H1 (cell line): ENCODE measurements at regions not wholly inside any gene's neighbourhood (a gene's known extent, or its start where the extent isn't known, plus 50 kb on each side); places are given as distances from the start of the nearest gene placed in this dataset.

Experiments
- CTCF ChIA-PET: fragments of 300-600 bp; sonication (Branson Sonifier 250); formaldehyde crosslinking; loops from one replicate; lab custom pipeline; 2021; ENCODE audit not compliant: partially characterized antibody; lab: Charles Lee
- POLR2A ChIA-PET: fragments of 300-600 bp; sonication (Branson Sonifier 250); formaldehyde crosslinking; loops from one replicate; lab custom pipeline; 2021; ENCODE audit warnings: inconsistent platforms; ENCODE audit not compliant: partially characterized antibody; lab: Charles Lee
- DNase-seq, 2 experiments: peaks; one replicate each; pipeline versions ENCODE4 v3.0.0 to v3.0.0-alpha.2; 2010 to 2022; ENCODE audit warnings: low spot score in 2 of 2, low read depth in 1 of 2, mixed read lengths in 1 of 2
- FAIRE-seq: peaks from 2 replicates; lab custom pipeline; 2011; peaks lifted over from hg19 to GRCh38; lab: Jason Lieb, UNC
- H2AFZ ChIP-seq: 2 replicates; pipeline ENCODE4 v1.8.1; 2012; ENCODE audit warnings: low read length, inconsistent platforms
- H2AK5ac ChIP-seq: 2 replicates; pipeline ENCODE4 v1.6.1; 2013; ENCODE audit warnings: low read depth, low read length
- H2BK120ac ChIP-seq: replicated peaks from 2 replicates; pipeline ENCODE3; 2013; ENCODE audit warnings: low read depth, low read length, inconsistent platforms
- H2BK12ac ChIP-seq: 2 replicates; pipeline ENCODE4 v1.6.1; 2013; ENCODE audit warnings: low read depth, low read length
- H2BK15ac ChIP-seq: 2 replicates; pipeline ENCODE4 v1.6.1; 2013; ENCODE audit warnings: low read length
- H2BK20ac ChIP-seq: 2 replicates; pipeline ENCODE4 v1.6.1; 2013; ENCODE audit warnings: low read length
- H2BK5ac ChIP-seq: 2 replicates; pipeline ENCODE4 v1.6.1; 2013; ENCODE audit warnings: low read depth, low read length
- H3K14ac ChIP-seq: 2 replicates; pipeline ENCODE4 v1.6.1; 2013; ENCODE audit warnings: inconsistent platforms; ENCODE audit not compliant: insufficient read length
- H3K18ac ChIP-seq: 2 replicates; pipeline ENCODE4 v1.6.1; 2013; ENCODE audit warnings: low read length; ENCODE audit errors: extremely low read depth
- H3K23ac ChIP-seq: 2 replicates; pipeline ENCODE4 v1.6.1; 2013; ENCODE audit warnings: inconsistent platforms; ENCODE audit not compliant: insufficient read length
- H3K23me2 ChIP-seq: 2 replicates; pipeline ENCODE4 v1.6.1; 2013; ENCODE audit warnings: low read depth, low read length
- H3K27ac ChIP-seq: 2 replicates; pipeline ENCODE4 v1.6.1; 2011; ENCODE audit warnings: low read depth, low read length, inconsistent platforms
- H3K27me3 ChIP-seq, 4 experiments: replicated peaks in 1 of 4; 1 replicate in 1 of 4; 2 replicates in 3 of 4; pipeline versions ENCODE4 v1.6.1 to v1.8.1; 2011 to 2013; ENCODE audit warnings: low read length in 3 of 4, mild to moderate bottlenecking in 3 of 4, inconsistent platforms in 2 of 4, mixed read lengths in 2 of 4, moderate library complexity in 1 of 4; ENCODE audit not compliant: control insufficient read depth in 3 of 4, insufficient read depth in 3 of 4; ENCODE audit errors: extremely low read depth in 1 of 4
- H3K36me3 ChIP-seq, 4 experiments: 2 replicates each; pipeline versions ENCODE4 v1.6.1 to v1.8.1; 2011 to 2013; ENCODE audit warnings: mild to moderate bottlenecking in 4 of 4, low read length in 3 of 4, moderate library complexity in 2 of 4, control low read depth in 1 of 4, inconsistent platforms in 1 of 4; ENCODE audit not compliant: insufficient read depth in 4 of 4, control insufficient read depth in 2 of 4
- H3K4ac ChIP-seq: replicated peaks from 2 replicates; pipeline ENCODE3; 2013; ENCODE audit warnings: low read length, low read depth, mixed read lengths, inconsistent platforms; ENCODE audit not compliant: insufficient read length
- H3K4me1 ChIP-seq, 4 experiments: replicated peaks in 1 of 4; 1 replicate in 1 of 4; 2 replicates in 3 of 4; pipeline versions ENCODE4 v1.6.1 to v1.8.1; 2011 to 2013; ENCODE audit warnings: low read length in 3 of 4, inconsistent platforms in 2 of 4, mixed read lengths in 1 of 4; ENCODE audit not compliant: insufficient read depth in 4 of 4, control insufficient read depth in 3 of 4
- H3K4me2 ChIP-seq, 2 experiments: 2 replicates each; pipeline versions ENCODE4 v1.6.1 to v1.8.1; 2011 to 2013; ENCODE audit warnings: low read depth in 2 of 2, low read length in 2 of 2, control low read depth in 1 of 2, inconsistent platforms in 1 of 2, mild to moderate bottlenecking in 1 of 2; ENCODE audit not compliant: insufficient read depth in 1 of 2
- H3K4me3 ChIP-seq, 4 experiments: fragments of 200-600, 300-600 bp in 1 of 4; sonication (generic), shearing (Covaris generic), sonication (Bioruptor Twin) in 1 of 4; 2 replicates each; pipeline versions ENCODE4 v1.5.1 to v1.8.1; 2011 to 2016; ENCODE audit warnings: low read length in 4 of 4, low read depth in 3 of 4, control low read depth in 2 of 4, inconsistent platforms in 2 of 4, mild to moderate bottlenecking in 2 of 4, mixed read lengths in 1 of 4, moderate library complexity in 1 of 4; ENCODE audit not compliant: insufficient read depth in 2 of 4; ENCODE audit errors: extremely low read depth in 1 of 4
- H3K56ac ChIP-seq: replicated peaks from 2 replicates; pipeline ENCODE3; 2013; ENCODE audit warnings: low read depth, mild to moderate bottlenecking, mixed read lengths, low read length, inconsistent platforms; ENCODE audit not compliant: insufficient read length
- H3K79me1 ChIP-seq: 2 replicates; pipeline ENCODE4 v1.6.1; 2013; ENCODE audit warnings: low read depth, low read length, control low read depth
- H3K79me2 ChIP-seq, 2 experiments: 2 replicates each; pipeline versions ENCODE4 v1.6.1 to v1.8.1; 2012 to 2013; ENCODE audit warnings: low read length in 2 of 2, mild to moderate bottlenecking in 2 of 2, inconsistent platforms in 1 of 2; ENCODE audit not compliant: insufficient read depth in 2 of 2, control insufficient read depth in 1 of 2
- H3K9ac ChIP-seq, 4 experiments: replicated peaks in 1 of 4; 1 replicate in 1 of 4; 2 replicates in 3 of 4; pipeline versions ENCODE4 v1.6.1 to v1.8.1; 2011 to 2013; ENCODE audit warnings: low read depth in 3 of 4, low read length in 3 of 4, control low read depth in 2 of 4, mild to moderate bottlenecking in 2 of 4, moderate library complexity in 2 of 4, inconsistent platforms in 1 of 4; ENCODE audit errors: extremely low read depth in 1 of 4
- H3K9me3 ChIP-seq, 2 experiments: 2 replicates each; pipeline versions ENCODE4 v1.6.1 to v1.8.1; 2012 to 2013; ENCODE audit warnings: mild to moderate bottlenecking in 2 of 2, moderate library complexity in 2 of 2, control low read depth in 1 of 2, inconsistent platforms in 1 of 2, low read depth in 1 of 2, low read length in 1 of 2, mixed read lengths in 1 of 2; ENCODE audit not compliant: insufficient read depth in 2 of 2
- H4K20me1 ChIP-seq, 2 experiments: replicated peaks in 1 of 2; 2 replicates each; pipeline versions ENCODE3 to v1.8.1; 2011 to 2013; ENCODE audit warnings: inconsistent platforms in 2 of 2, low read length in 2 of 2, mild to moderate bottlenecking in 1 of 2; ENCODE audit not compliant: insufficient read depth in 2 of 2, control insufficient read depth in 1 of 2
- H4K5ac ChIP-seq: 2 replicates; pipeline ENCODE4 v1.6.1; 2013; ENCODE audit warnings: low read length, low read depth, mixed read lengths, inconsistent platforms; ENCODE audit not compliant: insufficient read length
- H4K8ac ChIP-seq: 2 replicates; pipeline ENCODE4 v1.8.0; 2013; ENCODE audit warnings: mild to moderate bottlenecking, moderate library complexity, low read length, inconsistent platforms; ENCODE audit not compliant: insufficient read depth; ENCODE audit errors: extremely low read depth
- H4K91ac ChIP-seq: replicated peaks from 2 replicates; pipeline ENCODE3; 2013; ENCODE audit warnings: low read length, mixed read lengths, inconsistent platforms; ENCODE audit not compliant: insufficient read length
- ASH2L ChIP-seq: fragments of 200-600, 300-600 bp; sonication (generic); IDR thresholded peaks from one replicate; pipeline ENCODE4 v1.7.1; 2017; ENCODE audit warnings: low read length
- BCL11A ChIP-seq, 2 experiments: IDR thresholded peaks; one replicate each; pipeline ENCODE4 v1.6.1; 2011; ENCODE audit warnings: low read depth in 2 of 2, low read length in 2 of 2, mild to moderate bottlenecking in 2 of 2
- CHD2 ChIP-seq: IDR thresholded peaks from 2 replicates; pipeline ENCODE4 v1.6.1; 2012; ENCODE audit warnings: low read length, improper control_type of control experiment
- E2F6 ChIP-seq: IDR thresholded peaks from 2 replicates; pipeline ENCODE4 v1.6.1; 2012; ENCODE audit warnings: inconsistent platforms
- FOSL1 ChIP-seq: IDR thresholded peaks from 2 replicates; pipeline ENCODE4 v1.6.1; 2011; ENCODE audit warnings: mild to moderate bottlenecking, low read depth, low read length, moderate library complexity; ENCODE audit not compliant: insufficient read depth
- KDM4A ChIP-seq: IDR thresholded peaks from one replicate; pipeline ENCODE4 v1.7.1; 2012; ENCODE audit warnings: low read depth, mild to moderate bottlenecking, moderate library complexity, low read length, inconsistent platforms; ENCODE audit not compliant: severe bottlenecking
- NANOG ChIP-seq: IDR thresholded peaks from 2 replicates; pipeline ENCODE4 v1.6.1; 2011; ENCODE audit warnings: low read length, low read depth, mild to moderate bottlenecking, inconsistent platforms; ENCODE audit not compliant: insufficient read depth, poor library complexity, severe bottlenecking
- PHF8 ChIP-seq: fragments of 200-600 bp; sonication (generic); conservative IDR thresholded peaks from 2 replicates; pipeline ENCODE4 v1.7.1; 2012; ENCODE audit warnings: low read depth, mild to moderate bottlenecking, inconsistent platforms, low read length, moderate library complexity
- POLR2A ChIP-seq, 2 experiments: IDR thresholded peaks; 1 replicate in 1 of 2; 2 replicates in 1 of 2; pipeline ENCODE4 v1.6.1; 2011; ENCODE audit warnings: low read depth in 2 of 2, low read length in 2 of 2, mild to moderate bottlenecking in 2 of 2; ENCODE audit errors: control extremely low read depth in 1 of 2
- RBBP5 ChIP-seq: IDR thresholded peaks from 2 replicates; pipeline ENCODE4 v1.7.1; 2012; ENCODE audit warnings: low read depth, mild to moderate bottlenecking, inconsistent platforms, low read length, moderate library complexity, borderline replicate concordance
- RXRA ChIP-seq: IDR thresholded peaks from 2 replicates; pipeline ENCODE4 v1.6.1; 2011; ENCODE audit warnings: low read depth, mild to moderate bottlenecking, low read length, moderate library complexity; ENCODE audit not compliant: insufficient read depth
- SIX5 ChIP-seq: IDR thresholded peaks from 2 replicates; pipeline ENCODE4 v1.6.1; 2011; ENCODE audit warnings: mild to moderate bottlenecking, low read depth, low read length
- SRF ChIP-seq: IDR thresholded peaks from 2 replicates; pipeline ENCODE4 v1.6.1; 2011; ENCODE audit warnings: mild to moderate bottlenecking, low read depth, low read length, moderate library complexity
- TAF1 ChIP-seq: IDR thresholded peaks from 2 replicates; pipeline ENCODE4 v1.6.1; 2011; ENCODE audit warnings: mild to moderate bottlenecking, low read depth, low read length
- TBP ChIP-seq: IDR thresholded peaks from 2 replicates; pipeline ENCODE4 v1.6.1; 2011; ENCODE audit warnings: low read depth, low read length, improper control_type of control experiment
- YY1 ChIP-seq: IDR thresholded peaks from 2 replicates; pipeline ENCODE4 v1.6.1; 2011; ENCODE audit warnings: low read depth, mild to moderate bottlenecking, low read length
- WGBS, 2 experiments: shearing (Covaris generic) in 1 of 2; methylation state at CpG; one replicate each; pipeline versions ENCODE4 v1.1.6 to v1.1.7; 2013 to 2015; ENCODE audit warnings: low lambda C conversion rate in 2 of 2, mixed read lengths in 2 of 2, inconsistent platforms in 1 of 2, low coverage in 1 of 2, missing lambda C conversion rate in 1 of 2; ENCODE audit not compliant: insufficient replicate concordance in 2 of 2, insufficient coverage in 1 of 2, insufficient read length in 1 of 2; ENCODE audit errors: extremely low coverage in 1 of 2, missing lambda C conversion rate in 1 of 2; 5-methylcytosine and 5-hydroxymethylcytosine counted together

GRCh38 chr3:110226645-110227044 lies 845.0 kb upstream of the NECTIN3 start:
- DNase-seq (no peak), FAIRE-seq (no peak)
- no peaks in the 10 kb centered on the region for H3K79me1 ChIP-seq
- H2AFZ ChIP-seq, result no peak overlapping the region
- ChIA-PET CTCF (interaction anchor here (0.6 kb wide), 1 partner anchor 692 kb away, joined by 3 read pairs; no protein-coding TSS in a partner anchor), POLR2A (no interaction called here)
- H3K56ac ChIP-seq, result no peak overlapping the region
- no peak overlapping the region for H2BK5ac ChIP-seq
- no peaks in the 10 kb centered on the region for H3K9me3 ChIP-seq
- H3K23me2 ChIP-seq, result no peaks in the 10 kb centered on the region
- H3K4me2 ChIP-seq, result no peak overlapping the region
- no peak overlapping the region for H3K18ac ChIP-seq
- no peak overlapping the region for H2BK20ac ChIP-seq
- H3K36me3 ChIP-seq, result no peaks in the 10 kb centered on the region
- H4K91ac ChIP-seq, result no peak overlapping the region
- no peak overlapping the region for H2BK120ac ChIP-seq
- no peak overlapping the region for H4K5ac ChIP-seq
- H4K8ac ChIP-seq, result no peak overlapping the region
- H2AK5ac ChIP-seq, result no peak overlapping the region
- 92% methylated on average over 1 of the region's 1 CpG; no CpG with 5 or more reads in 1 of the 2 experiments for WGBS, 2 experiments
- H3K23ac ChIP-seq, result no peak overlapping the region
- H3K4me3 ChIP-seq, result no peak overlapping the region
- no peak overlapping the region for H3K9ac ChIP-seq
- no peaks in the 10 kb centered on the region for H4K20me1 ChIP-seq
- H3K14ac ChIP-seq, result no peak overlapping the region
- H2BK15ac ChIP-seq, result no peak overlapping the region
- no peak overlapping the region for H3K4ac ChIP-seq
- H3K79me2 ChIP-seq, result no peaks in the 10 kb centered on the region
- H3K27me3 ChIP-seq, result no peaks in the 10 kb centered on the region
- H2BK12ac ChIP-seq, result no peak overlapping the region
- H3K27ac ChIP-seq, result no peak overlapping the region
- no peaks in the 10 kb centered on the region for H3K4me1 ChIP-seq
- TF ChIP-seq YY1, result no peak
- TF ChIP-seq E2F6, result no peak
- TF ChIP-seq RXRA, result no peak
- no peak for TF ChIP-seq CHD2
- no peak for TF ChIP-seq RBBP5
- TF ChIP-seq SRF, result no peak
- TF ChIP-seq KDM4A, result no peak
- no peak for TF ChIP-seq BCL11A (IDR thresholded peaks at IDR 0.05; ENCODE audit: low read depth in 2 of 2, low read length in 2 of 2)
- no peak for TF ChIP-seq POLR2A (IDR thresholded peaks at IDR 0.05; ENCODE audit: control extremely low read depth in 1 of 2, low read depth in 2 of 2, low read length in 2 of 2)
- TF ChIP-seq FOSL1, result no peak
- TF ChIP-seq ASH2L, result no peak
- TF ChIP-seq SIX5, result no peak
- no peak for TF ChIP-seq PHF8
- no peak for TF ChIP-seq TBP
- TF ChIP-seq TAF1, result no peak
- TF ChIP-seq NANOG, result no peak
